HG02884 (cell line): ENCODE measurements at regions not wholly inside any gene's neighbourhood (a gene's known extent, or its start where the extent isn't known, plus 50 kb on each side); places are given as distances from the start of the nearest gene placed in this dataset.
"Not testable (repeated sequence)": the region's sequence is repeated elsewhere in the genome, so short reads cannot be mapped to it uniquely, and the experiment has no call there.

Experiments used
- ATAC-seq: cut with Tn5 transposase; IDR thresholded peaks from one replicate; pipeline ENCODE4 v1.9.1; 2021; ENCODE audit warnings: mild to moderate bottlenecking, moderate library complexity; ENCODE audit not compliant: unreplicated experiment

DNA sequence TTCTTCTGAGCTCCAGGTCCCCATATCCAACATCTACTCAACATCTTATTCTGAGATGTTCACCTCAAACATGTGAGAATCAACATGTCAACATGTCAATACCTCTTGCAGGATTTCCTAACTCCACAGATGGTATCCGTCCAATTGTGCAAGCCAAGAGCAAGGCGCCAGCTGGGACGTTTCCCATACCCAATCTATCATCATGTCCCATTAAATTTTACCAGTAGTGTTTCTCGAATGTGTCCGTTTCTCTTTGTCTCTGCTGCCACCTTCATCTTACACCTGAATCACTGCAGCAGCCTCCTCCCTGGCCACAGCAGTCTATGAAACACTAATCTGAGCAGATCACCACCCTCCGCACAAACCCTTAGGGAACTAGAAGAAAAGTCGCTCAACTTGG is 78.0 kb upstream of the RPS6KA2 start:
- ATAC-seq: no peak

DNA sequence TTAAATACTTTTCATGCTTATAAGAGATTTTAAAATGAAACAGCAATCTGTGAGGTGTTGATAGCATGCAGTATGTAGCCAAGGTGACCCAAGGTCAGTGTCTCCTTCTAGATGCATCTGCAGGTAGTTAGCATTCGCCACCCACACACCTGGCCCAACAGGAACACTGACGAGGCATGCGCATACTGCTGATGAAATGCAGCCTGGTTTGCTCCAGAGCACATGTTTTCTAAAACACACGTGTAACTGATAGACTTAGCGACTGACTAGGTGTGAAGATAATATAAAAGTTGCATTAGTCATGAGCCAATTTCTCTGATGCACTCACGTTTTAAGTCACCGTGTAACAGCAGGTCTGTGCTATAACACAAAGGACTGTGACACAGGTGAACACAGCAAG is 77.1 kb upstream of the RPS6KA2 start:
- ATAC-seq: no peak

DNA sequence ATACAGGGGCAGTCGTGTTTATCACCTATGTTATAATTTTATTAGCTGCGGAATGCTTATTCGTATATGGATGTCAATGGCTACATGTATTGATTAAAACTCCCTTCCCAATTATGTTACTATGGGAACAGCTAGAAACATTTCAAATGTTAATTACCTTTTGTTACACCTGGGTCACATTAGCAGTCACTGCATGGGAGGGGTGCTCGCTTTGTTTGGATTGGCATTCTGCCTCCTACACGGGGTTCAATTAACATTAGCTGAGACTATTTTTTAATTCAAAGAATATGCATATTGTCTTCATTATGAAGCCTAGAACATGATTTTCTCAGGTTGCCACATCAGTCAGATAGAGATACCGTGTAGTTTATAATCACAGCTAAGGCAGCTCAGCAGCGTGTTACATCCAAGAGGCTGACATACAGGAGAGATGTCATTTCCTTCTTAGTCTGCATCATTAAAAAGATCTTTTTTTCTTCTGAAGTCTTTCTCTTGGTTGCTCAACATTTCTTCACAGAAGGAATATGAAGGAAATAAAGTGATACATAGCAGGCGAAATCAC is 76.2 kb upstream of the RPS6KA2 start:
- ATAC-seq: no peak

DNA sequence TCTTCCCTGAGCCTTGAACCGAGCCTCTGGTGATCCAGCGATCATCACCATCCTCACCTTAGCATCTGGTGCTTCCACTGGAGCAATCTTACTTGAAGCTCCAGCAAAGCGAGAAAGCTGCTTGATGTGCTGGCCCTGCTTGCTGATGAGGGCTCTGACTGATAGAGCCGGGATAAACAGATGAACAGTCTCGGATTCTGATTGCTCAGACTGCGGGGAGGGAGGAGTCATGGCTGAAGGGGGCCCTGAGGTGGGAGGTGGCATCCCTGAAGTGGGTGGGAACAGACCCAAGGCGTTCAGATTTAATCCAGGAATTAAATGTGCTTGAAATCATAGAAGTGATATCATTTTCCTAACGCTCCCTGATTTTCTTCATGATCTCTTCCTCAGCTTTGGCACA is 74.4 kb upstream of the RPS6KA2 start:
- not testable (repeated sequence) for ATAC-seq

DNA sequence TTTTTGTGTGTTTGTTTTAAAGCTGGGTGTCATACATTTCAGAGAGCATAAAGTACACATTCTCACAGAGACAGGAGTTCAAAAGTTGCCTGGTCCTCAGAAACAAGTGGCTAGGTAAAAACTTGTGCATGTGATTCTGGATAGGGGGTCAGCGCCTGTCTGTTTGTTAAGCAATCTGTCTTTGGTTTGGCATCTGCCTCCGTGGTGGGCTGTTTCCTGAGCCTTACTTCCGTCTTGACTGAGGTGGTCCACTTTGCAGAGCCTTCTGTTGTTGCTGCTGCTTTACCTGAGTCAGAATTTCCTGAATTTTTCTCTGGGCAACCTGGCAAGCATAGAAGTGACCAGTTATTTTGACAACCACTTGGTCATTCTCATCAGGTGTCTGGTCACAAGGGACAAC is 73.8 kb upstream of the RPS6KA2 start:
- ATAC-seq: not testable (repeated sequence)

DNA sequence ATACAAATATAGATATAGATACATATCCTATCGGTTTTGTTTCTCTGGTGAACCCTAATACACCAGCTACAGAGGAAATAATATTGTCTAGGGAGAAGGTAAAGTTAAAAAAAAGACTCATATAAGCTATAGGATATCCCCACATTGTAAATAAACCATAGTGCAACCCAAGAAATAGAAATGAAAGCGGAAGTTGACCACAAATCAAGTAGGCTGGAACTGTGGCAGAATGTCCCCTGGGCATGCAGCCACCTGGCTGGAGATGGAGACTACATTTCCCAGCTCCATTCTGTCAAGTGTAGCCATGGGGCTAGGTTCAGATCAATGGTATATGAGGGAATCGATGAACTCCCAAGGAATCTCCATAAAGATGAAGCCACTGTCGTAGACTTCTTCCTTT is 70.1 kb upstream of the RPS6KA2 start:
- no peak for ATAC-seq

DNA sequence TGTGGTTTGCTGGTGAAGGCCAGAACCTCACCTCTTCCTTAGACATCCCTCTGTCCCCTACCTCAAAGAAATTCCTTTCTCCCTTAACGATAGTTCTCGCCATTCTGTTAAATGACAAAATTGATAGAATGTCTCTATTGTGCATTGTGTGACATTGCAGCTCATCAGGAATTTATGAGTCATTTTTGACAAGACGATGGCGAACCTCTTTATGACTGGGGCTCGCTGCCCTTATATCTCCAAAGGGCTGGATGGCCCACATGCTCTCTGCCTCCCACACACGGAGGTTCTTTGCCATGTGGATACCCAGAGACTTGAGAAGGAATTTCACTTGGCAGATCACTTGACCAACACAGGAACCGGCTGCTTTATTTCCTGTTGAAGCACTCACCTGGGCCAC is 66.8 kb upstream of the RPS6KA2 start:
- ATAC-seq: no peak

DNA sequence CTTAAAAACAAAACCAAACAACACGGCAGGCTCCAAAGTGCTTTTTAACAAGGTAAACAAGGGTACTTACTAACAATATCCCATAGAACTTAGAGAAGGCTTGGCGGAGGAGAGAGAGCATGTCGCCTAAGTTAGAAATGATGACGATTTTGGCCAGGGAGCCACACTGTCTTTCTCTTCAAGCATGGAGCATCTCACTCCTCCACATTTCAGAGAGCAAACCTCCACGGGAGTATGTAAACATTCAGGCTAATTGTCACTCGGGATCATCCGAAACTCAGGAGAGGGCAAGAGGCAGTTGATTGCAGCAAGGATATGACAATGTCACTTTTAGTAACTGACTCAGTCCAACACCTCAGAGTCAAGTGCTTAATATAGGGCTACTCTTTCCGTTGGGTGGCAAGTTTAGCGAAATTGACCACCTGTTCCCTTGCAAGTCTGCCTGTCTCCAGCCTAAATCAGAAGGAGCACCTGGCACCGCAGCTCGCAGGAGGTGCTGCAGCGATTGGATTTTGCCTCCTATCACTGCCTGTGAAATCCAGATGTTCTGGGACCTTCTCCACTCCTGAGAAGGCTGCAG is 65.8 kb upstream of the RPS6KA2 start:
- no peak for ATAC-seq

DNA sequence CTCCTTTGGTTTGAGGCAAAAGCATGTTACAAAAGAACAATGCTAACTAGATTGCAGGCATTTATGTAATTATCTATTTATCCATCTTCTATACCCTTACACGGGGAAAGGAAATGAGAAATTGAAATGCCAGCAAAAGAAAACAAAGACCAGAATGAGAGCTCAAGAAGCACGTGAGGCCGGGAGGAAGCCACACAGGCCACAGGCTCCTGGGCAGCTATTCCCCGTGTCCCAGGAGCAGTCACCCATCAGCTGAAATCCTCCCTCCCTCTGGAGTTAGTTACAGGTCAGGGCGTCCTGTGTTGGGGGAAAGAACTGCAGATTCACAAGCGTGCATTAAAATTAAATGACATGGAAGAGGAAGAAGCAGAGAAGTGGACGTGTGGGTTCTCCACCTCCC is 64.7 kb upstream of the RPS6KA2 start:
- ATAC-seq: no peak

DNA sequence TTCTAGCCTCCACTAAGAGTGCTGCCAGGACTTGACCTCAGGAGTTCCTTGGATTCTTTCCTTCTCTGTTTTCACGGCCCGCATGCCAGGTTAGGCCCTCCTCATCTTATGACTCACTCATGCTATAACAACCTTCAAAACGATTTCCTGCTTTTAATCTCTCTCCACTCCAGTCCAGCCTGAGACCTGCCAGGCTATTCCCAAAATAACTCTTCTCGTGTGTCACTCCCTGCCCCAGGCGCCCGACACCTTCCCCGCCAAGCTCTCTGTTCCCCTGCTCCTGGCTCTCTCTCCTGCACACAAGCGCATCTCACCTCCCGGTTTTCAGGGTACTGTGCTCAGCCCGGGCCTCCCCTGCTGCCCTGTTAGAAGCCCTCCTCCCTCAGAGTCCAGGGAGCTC is 64.1 kb upstream of the RPS6KA2 start:
- ATAC-seq: no peak

DNA sequence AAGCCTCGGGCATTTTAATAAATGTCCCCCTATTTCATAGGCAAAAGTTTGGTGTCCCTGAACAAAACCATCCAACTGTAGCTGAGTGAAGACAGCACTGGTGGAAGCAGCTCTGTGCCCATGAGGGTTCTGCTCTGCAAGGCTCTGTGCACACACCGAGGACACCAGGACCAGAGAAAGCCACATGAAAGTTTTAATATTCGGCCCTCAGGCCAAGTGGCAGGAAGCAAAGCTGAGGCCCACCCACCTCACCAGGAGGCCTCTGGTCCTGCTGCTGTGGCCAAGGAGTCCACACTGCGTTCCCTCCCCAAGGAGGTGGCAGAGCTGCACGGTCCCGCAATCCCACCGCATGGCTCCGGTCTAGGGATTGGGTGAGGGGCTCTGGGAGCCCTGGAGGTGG is 62.6 kb upstream of the RPS6KA2 start:
- ATAC-seq: no peak

DNA sequence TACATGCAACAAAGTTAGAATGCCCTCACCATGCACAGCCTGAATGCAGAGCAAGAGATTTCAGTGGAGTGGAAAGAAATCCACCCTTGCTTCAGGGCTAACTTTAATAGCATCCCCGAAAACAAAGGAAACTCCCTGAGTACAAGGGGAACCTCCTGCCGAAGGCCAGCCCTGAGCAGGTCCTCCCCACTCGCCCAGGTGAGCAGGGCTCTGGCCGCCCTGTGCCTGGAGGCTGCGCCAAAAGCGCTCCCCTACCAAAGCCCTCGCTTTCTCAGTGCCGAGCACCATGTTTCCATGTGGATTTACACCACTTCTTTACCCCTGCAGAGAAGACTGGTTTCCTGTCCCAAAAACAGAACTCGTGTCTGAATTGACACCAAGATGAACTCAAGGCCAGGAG is 61.9 kb upstream of the RPS6KA2 start:
- no peak for ATAC-seq

DNA sequence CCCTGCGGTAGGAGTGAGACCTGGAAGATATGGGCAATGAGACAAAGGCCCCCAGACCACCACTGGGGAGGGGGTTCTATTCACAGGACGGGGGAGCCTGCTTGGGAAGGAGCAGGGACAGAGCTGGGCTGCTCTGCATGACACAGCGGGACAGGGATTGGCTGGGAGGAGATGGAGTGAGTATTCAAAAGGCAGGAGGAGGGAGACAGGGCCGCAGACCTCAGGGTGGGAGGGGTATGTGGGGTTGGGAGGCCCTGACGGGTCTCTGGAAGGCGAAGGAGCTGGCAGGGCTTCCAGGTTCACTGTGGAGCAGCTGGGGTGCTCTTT is 60.8 kb upstream of the RPS6KA2 start:
- ATAC-seq: no peak

DNA sequence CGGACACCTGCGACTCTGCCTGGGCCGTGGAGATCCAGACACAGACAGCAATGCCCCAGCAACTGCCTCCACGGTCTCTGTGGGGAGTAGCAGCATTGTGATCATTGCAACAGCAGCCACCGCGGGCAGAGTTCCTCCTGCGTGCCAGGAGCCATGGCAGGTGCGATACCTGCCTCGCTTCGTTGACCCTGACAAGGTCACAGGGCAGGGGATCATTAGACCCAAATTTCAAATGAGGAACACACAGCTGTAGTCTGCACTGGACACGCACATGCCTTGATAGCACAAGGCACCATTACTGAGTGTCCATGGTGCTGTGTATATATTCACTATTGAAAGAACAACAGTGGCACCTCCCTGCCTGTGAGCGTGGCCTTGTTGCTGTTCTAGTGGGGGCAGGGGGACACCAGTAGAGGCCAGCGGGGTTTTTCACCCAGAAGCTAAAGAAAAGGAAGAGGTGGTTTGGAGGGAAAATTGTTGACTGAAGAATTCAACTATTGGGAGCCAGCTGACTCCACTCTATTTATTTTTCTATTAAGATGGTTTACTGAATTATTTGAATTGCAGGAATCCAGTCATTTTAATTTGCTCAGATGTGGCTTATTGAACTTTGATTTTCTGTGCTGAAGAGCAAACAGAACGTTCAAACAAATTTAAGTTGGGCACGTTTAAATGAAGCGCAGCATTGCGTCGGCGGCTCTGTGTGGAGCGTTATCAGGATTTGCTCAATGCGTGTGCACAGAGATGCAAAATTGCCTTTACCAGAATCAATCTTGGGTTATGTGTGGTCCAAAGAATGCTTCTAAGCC is 60.2 kb upstream of the RPS6KA2 start:
- ATAC-seq: no peak

DNA sequence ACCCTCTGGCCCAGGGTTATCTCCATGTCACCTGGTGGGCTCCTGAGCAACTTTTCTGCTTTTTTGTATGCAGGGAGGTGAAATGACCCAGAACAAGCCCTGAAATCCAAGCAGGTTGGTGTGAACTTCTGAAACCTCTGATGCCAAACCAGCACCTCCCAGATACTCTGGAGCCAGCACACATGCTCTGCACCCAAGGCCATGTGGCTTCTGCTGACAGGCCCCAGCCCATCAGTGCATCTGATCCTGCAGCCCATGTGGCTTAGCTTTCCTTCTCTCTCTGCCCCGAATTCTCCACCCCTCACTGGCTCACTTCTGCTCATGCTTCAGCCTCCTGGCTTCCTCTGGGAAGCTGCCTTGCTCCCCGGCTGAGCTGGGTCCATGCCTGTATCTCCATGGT is 59.3 kb upstream of the RPS6KA2 start:
- no peak for ATAC-seq

DNA sequence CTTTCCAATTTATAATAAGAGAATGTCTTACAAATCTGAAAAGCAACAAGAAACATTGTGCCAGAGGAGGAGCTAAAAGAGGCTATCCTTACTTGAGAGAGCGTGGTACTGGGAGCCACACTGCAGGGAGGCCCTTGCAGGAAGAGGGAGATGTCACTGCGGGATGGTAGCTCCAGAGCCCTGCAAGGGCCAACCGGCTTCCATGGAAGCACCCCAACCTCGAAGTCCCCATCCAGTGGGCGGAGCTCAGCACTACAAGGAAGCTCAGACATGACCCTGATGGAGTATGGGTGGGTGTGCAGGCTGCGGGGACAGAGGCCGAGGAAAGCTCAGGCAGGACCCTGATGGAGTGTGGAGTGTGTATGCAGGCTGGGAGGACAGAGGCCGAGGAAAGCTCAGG is 57.8 kb upstream of the RPS6KA2 start:
- ATAC-seq: no peak

DNA sequence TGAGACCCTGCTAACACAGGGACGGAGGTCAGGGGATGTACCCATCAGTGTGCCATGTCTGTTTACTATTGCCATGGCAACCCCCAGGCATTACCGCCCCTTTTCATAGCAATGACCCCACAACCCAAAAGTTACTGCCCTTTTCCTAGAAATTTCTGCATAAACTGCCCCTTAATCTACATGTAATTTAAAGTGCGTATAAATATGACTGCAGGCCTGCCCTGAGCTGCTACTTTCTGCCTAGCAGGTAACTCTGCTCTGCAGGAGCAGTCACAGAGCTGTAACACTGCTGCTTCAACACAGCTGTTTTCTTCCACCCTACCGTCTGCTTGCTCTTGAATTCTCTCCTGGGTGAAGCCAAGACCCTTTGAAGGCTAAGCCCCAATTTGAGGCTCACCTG is 57.1 kb upstream of the RPS6KA2 start:
- ATAC-seq: no peak

DNA sequence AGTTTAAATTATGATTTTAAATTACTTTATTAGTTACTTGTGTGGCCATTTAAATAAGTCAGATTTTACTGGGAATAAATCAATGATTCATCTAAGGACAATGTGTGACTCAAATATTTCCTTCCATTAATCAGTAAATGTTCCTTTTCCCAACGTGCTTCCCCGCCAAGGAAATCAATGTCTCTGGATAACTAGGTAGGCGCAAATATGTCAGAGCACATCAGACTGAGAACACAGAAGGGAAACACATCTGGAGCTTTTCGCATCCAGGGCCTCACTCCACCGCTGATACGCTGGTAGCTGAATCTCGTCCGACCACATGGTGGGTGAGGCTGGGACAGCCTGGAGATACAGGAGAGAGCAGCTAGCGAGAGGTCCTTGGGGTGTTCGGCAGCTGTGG is 56.4 kb upstream of the RPS6KA2 start:
- no peak for ATAC-seq

DNA sequence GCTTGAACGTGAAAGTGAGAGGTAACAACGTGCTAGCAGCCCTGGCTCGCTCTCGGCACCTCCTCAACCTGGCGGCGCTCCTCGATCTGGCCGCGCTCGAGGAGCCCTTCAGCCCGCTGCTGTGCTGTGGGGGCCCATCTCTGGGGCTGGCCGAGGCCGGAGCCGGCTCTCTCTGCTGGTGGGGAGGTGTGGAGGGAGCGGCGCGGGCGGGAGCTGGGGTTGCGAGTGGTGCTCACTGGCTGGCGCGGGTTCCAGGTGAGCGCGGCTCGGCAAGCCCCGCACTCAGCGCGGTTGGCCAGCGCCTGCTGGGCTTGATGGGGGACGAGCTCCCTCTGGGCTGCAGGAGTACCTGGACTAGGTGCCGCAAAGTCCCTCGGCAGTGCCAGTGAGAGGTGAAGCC is 52.5 kb upstream of the RPS6KA2 start:
- no peak for ATAC-seq

DNA sequence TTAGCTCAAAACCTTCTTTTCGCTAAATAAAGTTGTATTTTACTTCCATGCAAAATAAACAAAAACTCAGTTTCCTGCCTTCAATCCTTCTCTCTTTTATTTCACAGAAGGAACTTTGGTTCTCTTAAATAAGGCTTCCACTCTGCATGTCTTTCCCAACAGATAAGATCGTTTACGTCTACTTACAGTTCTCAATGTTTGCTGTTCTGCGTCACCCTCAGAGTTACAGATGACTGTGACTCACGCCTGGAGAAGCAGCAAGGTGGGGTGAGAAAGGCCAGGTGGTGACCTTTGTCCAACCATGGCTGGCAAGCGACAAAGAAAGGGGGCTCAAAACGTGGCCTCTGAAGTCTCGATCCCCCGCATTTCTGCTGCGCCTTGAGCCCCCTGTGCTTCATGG is 51.4 kb upstream of the RPS6KA2 start:
- no peak for ATAC-seq

DNA sequence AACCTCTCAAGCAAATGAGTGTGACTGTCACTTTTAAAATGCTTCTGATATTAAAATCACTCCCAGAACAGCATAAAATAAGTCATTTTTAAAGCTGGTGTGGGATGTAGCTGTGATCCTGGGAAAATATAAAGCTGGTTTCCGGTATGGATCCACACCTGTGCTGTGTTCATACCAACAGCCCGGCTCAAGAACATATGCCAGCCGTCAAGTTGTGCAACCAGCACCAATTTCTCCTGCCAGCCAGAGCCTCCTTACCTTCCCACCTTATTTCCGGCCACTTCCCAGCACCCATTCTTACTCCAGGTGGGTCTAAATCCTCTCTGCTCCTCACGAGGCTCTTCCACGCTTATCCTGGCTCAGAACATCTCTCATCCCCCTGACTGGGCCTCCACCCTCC is 50.9 kb upstream of the RPS6KA2 start:
- no peak for ATAC-seq
